ENCODE measurements at regions not wholly inside any gene's neighbourhood (a gene's known extent, or its start where the extent isn't known, plus 50 kb on each side); places are given as distances from the start of the nearest gene placed in this dataset.

GRCh38 chr2:198660501-198660900 is 797.2 kb downstream of the SATB2 start:
- H3K79me2 ChIP-seq (ENCODE audit: insufficient read depth) = no peaks in the 10 kb centered on the region
- H2AFZ ChIP-seq = no peak overlapping the region
- no peaks in the 10 kb centered on the region for H4K20me1 ChIP-seq (ENCODE audit: insufficient read depth)
- peak overlapping the region; percentile 1 for H3K4me2 ChIP-seq (ENCODE audit: unreplicated experiment)
- DNase-seq = peak; percentile 62
- 14 to 16% methylated on average over 3 of the region's 3 CpGs for WGBS, 2 experiments (ENCODE audit: low coverage in 1 of 2, low lambda C conversion rate in 2 of 2, missing lambda C conversion rate in 2 of 2)
- TF ChIP-seq EZH2 (IDR thresholded peaks at IDR 0.05; ENCODE audit: insufficient read depth, poor library complexity, severe bottlenecking) = no peak
- no peaks in the 10 kb centered on the region for H3K9me2 ChIP-seq (ENCODE audit: insufficient read depth)
- no peaks in the 10 kb centered on the region for H3F3A ChIP-seq (ENCODE audit: insufficient read depth)
- in situ Hi-C loops (cut with MboI) = loop anchor here (25.0 kb wide), 1 partner anchor 827 kb away; no protein-coding TSS in a partner anchor
- H3K9me3 ChIP-seq (ENCODE audit: low read depth) = no peaks in the 10 kb centered on the region
- no peaks in the 10 kb centered on the region for H3K4me1 ChIP-seq (ENCODE audit: insufficient read depth)
- no peaks in the 10 kb centered on the region for H3K36me3 ChIP-seq (ENCODE audit: low read depth)
- H3K9ac ChIP-seq = no peak overlapping the region
- H3K4me3 ChIP-seq = no peak overlapping the region
- H3K27ac ChIP-seq = no peak overlapping the region
- no peaks in the 10 kb centered on the region for H3K27me3 ChIP-seq (replicated peaks; ENCODE audit: insufficient read depth)

- Histone ChIP-seq H4K20me1 (ENCODE audit: insufficient read depth) (no peaks in the 10 kb centered on the region), H3K9me2 (ENCODE audit: insufficient read depth) (no peaks in the 10 kb centered on the region), H3K27me3 (replicated peaks; ENCODE audit: insufficient read depth) (no peaks in the 10 kb centered on the region), H3K79me2 (ENCODE audit: insufficient read depth) (no peaks in the 10 kb centered on the region), H3K9me3 (ENCODE audit: low read depth) (no peaks in the 10 kb centered on the region), H3K27ac (no peak overlapping the region), H3K4me3 (no peak overlapping the region), H3K4me1 (ENCODE audit: insufficient read depth) (no peaks in the 10 kb centered on the region), H2AFZ (no peak overlapping the region), H3F3A (ENCODE audit: insufficient read depth) (no peaks in the 10 kb centered on the region), H3K36me3 (ENCODE audit: low read depth) (no peaks in the 10 kb centered on the region), H3K9ac (no peak overlapping the region), H3K4me2 (ENCODE audit: unreplicated experiment) (no peak overlapping the region)
- TF ChIP-seq EZH2phosphoT487 (IDR thresholded peaks at IDR 0.05; ENCODE audit: insufficient read depth, low read depth) (no peak), EZH2 (IDR thresholded peaks at IDR 0.05; ENCODE audit: insufficient read depth, poor library complexity, severe bottlenecking) (no peak)
- in situ Hi-C loops (cut with MboI) = loop anchor here (25.0 kb wide), 1 partner anchor 828 kb away; no protein-coding TSS in a partner anchor
- no peak for DNase-seq
- 51 to 58% methylated on average over 5 of the region's 5 CpGs for WGBS, 2 experiments (ENCODE audit: low coverage in 1 of 2, low lambda C conversion rate in 2 of 2, missing lambda C conversion rate in 2 of 2)
Measured at GRCh38 chr2:198659096-198659870, 798.5 kb downstream of the SATB2 start.

- no peaks in the 10 kb centered on the region for H3K79me2 ChIP-seq (ENCODE audit: insufficient read depth)
- 87 to 89% methylated on average over 6 of the region's 6 CpGs for WGBS, 2 experiments (ENCODE audit: low coverage in 1 of 2, low lambda C conversion rate in 2 of 2, missing lambda C conversion rate in 2 of 2)
- in situ Hi-C loops (cut with MboI) = loop anchor here (25.0 kb wide), 1 partner anchor 830 kb away; no protein-coding TSS in a partner anchor
Measured at GRCh38 chr2:198657512-198658121, 800.1 kb downstream of the SATB2 start.

GRCh38 chr2:198656869-198657268 is 800.9 kb downstream of the SATB2 start:
- no peaks in the 10 kb centered on the region for H3K9me3 ChIP-seq (ENCODE audit: low read depth)
- no peaks in the 10 kb centered on the region for H3K36me3 ChIP-seq (ENCODE audit: low read depth)
- no peaks in the 10 kb centered on the region for H3K4me1 ChIP-seq (ENCODE audit: insufficient read depth)
- no peaks in the 10 kb centered on the region for H3K79me2 ChIP-seq (ENCODE audit: insufficient read depth)
- H3K9ac ChIP-seq = no peak overlapping the region
- no peak overlapping the region for H2AFZ ChIP-seq
- TF ChIP-seq EZH2 (IDR thresholded peaks at IDR 0.05; ENCODE audit: insufficient read depth, poor library complexity, severe bottlenecking) (no peak), EZH2phosphoT487 (IDR thresholded peaks at IDR 0.05; ENCODE audit: insufficient read depth, low read depth) (no peak)
- no peaks in the 10 kb centered on the region for H4K20me1 ChIP-seq (ENCODE audit: insufficient read depth)
- 89% methylated on average over 2 of the region's 2 CpGs for WGBS, 2 experiments (ENCODE audit: low coverage in 1 of 2, low lambda C conversion rate in 2 of 2, missing lambda C conversion rate in 2 of 2)
- DNase-seq = no peak
- H3K27me3 ChIP-seq (replicated peaks; ENCODE audit: insufficient read depth) = no peaks in the 10 kb centered on the region
- no peaks in the 10 kb centered on the region for H3K9me2 ChIP-seq (ENCODE audit: insufficient read depth)
- H3K27ac ChIP-seq = no peak overlapping the region
- H3K4me3 ChIP-seq = no peak overlapping the region
- no peaks in the 10 kb centered on the region for H3F3A ChIP-seq (ENCODE audit: insufficient read depth)
- in situ Hi-C loops (cut with MboI) = loop anchor here (25.0 kb wide), 1 partner anchor 830 kb away; no protein-coding TSS in a partner anchor
- H3K4me2 ChIP-seq (ENCODE audit: unreplicated experiment) = no peak overlapping the region

More at GRCh38 chr2:198657512-198658121, 800.1 kb downstream of the SATB2 start:
- H3K36me3 ChIP-seq (ENCODE audit: low read depth) = no peaks in the 10 kb centered on the region
- H2AFZ ChIP-seq = no peak overlapping the region
- H3K9me3 ChIP-seq (ENCODE audit: low read depth) = no peaks in the 10 kb centered on the region
- no peaks in the 10 kb centered on the region for H4K20me1 ChIP-seq (ENCODE audit: insufficient read depth)
- peak; percentile 61 for DNase-seq
- H3K4me2 ChIP-seq (ENCODE audit: unreplicated experiment) = no peak overlapping the region
- no peaks in the 10 kb centered on the region for H3K9me2 ChIP-seq (ENCODE audit: insufficient read depth)
- TF ChIP-seq EZH2 (IDR thresholded peaks at IDR 0.05; ENCODE audit: insufficient read depth, poor library complexity, severe bottlenecking) (no peak), EZH2phosphoT487 (IDR thresholded peaks at IDR 0.05; ENCODE audit: insufficient read depth, low read depth) (no peak)
- no peak overlapping the region for H3K27ac ChIP-seq
- no peak overlapping the region for H3K9ac ChIP-seq
- H3K27me3 ChIP-seq (replicated peaks; ENCODE audit: insufficient read depth) = no peaks in the 10 kb centered on the region
- no peak overlapping the region for H3K4me3 ChIP-seq
- no peaks in the 10 kb centered on the region for H3K4me1 ChIP-seq (ENCODE audit: insufficient read depth)
- H3F3A ChIP-seq (ENCODE audit: insufficient read depth) = no peaks in the 10 kb centered on the region
